ENCODE measurements at regions not wholly inside any gene's neighbourhood (a gene's known extent, or its start where the extent isn't known, plus 50 kb on each side); places are given as distances from the start of the nearest gene placed in this dataset.

DNA sequence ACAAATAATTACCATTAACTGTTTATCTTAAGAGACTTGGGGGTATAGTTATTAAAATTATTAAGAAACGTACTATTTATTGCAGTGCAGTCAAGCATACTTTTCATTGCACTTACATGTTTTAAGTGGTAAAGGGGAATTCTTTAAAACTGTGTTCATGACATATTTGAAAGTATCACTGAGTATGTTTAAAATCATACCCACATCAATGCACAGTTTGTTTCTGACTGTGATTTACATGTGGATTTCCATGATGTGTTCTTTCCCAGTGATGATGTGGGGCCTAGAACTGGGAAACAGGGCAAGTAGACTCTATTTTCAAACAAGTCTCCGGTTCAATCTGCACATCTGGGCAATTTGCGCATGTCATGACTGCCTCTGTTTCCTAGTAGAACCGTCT lies 340.5 kb upstream of the OBI1 start:
- no peak overlapping the region for H3K4me3 ChIP-seq (ENCODE audit: low read length)
- no peaks in the 10 kb centered on the region for H3K79me2 ChIP-seq (ENCODE audit: low read length)
- no peak overlapping the region for H3K27ac ChIP-seq (ENCODE audit: low read length)
- TF ChIP-seq, protein P1, sequence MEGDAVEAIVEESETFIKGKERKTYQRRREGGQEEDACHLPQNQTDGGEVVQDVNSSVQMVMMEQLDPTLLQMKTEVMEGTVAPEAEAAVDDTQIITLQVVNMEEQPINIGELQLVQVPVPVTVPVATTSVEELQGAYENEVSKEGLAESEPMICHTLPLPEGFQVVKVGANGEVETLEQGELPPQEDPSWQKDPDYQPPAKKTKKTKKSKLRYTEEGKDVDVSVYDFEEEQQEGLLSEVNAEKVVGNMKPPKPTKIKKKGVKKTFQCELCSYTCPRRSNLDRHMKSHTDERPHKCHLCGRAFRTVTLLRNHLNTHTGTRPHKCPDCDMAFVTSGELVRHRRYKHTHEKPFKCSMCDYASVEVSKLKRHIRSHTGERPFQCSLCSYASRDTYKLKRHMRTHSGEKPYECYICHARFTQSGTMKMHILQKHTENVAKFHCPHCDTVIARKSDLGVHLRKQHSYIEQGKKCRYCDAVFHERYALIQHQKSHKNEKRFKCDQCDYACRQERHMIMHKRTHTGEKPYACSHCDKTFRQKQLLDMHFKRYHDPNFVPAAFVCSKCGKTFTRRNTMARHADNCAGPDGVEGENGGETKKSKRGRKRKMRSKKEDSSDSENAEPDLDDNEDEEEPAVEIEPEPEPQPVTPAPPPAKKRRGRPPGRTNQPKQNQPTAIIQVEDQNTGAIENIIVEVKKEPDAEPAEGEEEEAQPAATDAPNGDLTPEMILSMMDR (IDR thresholded peaks at IDR 0.05; ENCODE audit: low read depth, low read length), result no peak
- no peak for TF ChIP-seq EZH2phosphoT487 (IDR thresholded peaks at IDR 0.05; ENCODE audit: low read depth)
- H3K4me2 ChIP-seq (ENCODE audit: low read length), result no peak overlapping the region
- no peaks in the 10 kb centered on the region for H4K20me1 ChIP-seq (ENCODE audit: insufficient read depth, low read length)
- H3K9me3 ChIP-seq (ENCODE audit: insufficient read depth, low read length), result no peaks in the 10 kb centered on the region
- H3K27me3 ChIP-seq (ENCODE audit: low read depth, low read length), result peaks cover 9% of the 10 kb centered on the region
- peaks cover 9% of the 10 kb centered on the region for H3K4me1 ChIP-seq (ENCODE audit: low read length)
- H2AFZ ChIP-seq (ENCODE audit: low read depth, low read length), result no peak overlapping the region
- no peaks in the 10 kb centered on the region for H3K36me3 ChIP-seq (replicated peaks; ENCODE audit: low read depth, low read length)
- no peak overlapping the region for H3K9ac ChIP-seq (ENCODE audit: low read length)

DNA sequence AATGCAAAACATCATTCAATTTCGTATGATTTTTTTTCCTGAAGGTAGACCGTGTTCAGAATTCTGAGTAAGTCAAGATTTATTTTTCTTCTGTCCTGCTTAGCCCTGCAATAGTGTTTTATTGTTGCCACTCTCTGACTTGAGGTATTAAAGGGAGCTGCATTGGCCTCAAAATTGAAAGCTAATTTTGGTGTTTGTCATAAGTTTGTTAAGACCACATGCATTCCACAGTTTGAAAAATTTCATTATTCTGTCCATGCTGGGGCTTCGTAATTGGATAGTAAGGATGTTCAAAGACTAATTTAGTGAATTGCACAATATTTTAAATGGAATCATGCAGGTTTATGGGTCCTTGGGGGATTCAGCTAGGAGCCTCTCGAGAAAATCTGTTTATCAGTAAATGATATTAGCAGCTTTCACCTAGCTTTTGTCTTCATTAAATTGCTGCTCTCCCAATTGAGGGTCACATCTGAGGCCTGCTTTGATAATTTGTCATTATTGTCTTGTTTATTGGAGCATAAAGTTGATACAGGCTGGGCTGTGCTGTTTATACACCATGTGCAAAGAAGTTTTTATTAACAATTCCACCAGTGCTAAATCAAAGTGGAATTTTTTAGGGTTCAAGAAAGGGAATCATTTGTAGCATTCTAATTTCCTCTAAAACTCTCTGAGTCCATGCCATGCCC lies 339.8 kb upstream of the OBI1 start:
- peak overlapping the region; percentile 38 for H3K4me2 ChIP-seq (ENCODE audit: low read length)
- no peaks in the 10 kb centered on the region for H3K79me2 ChIP-seq (ENCODE audit: low read length)
- peaks cover 11% of the 10 kb centered on the region for H3K27me3 ChIP-seq (ENCODE audit: low read depth, low read length)
- no peak overlapping the region for H3K9ac ChIP-seq (ENCODE audit: low read length)
- no peaks in the 10 kb centered on the region for H4K20me1 ChIP-seq (ENCODE audit: insufficient read depth, low read length)
- peaks cover 9% of the 10 kb centered on the region for H3K4me1 ChIP-seq (ENCODE audit: low read length)
- H3K36me3 ChIP-seq (replicated peaks; ENCODE audit: low read depth, low read length), result no peaks in the 10 kb centered on the region
- H2AFZ ChIP-seq (ENCODE audit: low read depth, low read length), result no peak overlapping the region
- H3K27ac ChIP-seq (ENCODE audit: low read length), result no peak overlapping the region
- TF ChIP-seq, protein P1 (IDR thresholded peaks at IDR 0.05; ENCODE audit: low read depth, low read length), result no peak
- no peak for TF ChIP-seq EZH2phosphoT487 (IDR thresholded peaks at IDR 0.05; ENCODE audit: low read depth)
- H3K9me3 ChIP-seq (ENCODE audit: insufficient read depth, low read length), result no peaks in the 10 kb centered on the region
- H3K4me3 ChIP-seq (ENCODE audit: low read length), result no peak overlapping the region

DNA sequence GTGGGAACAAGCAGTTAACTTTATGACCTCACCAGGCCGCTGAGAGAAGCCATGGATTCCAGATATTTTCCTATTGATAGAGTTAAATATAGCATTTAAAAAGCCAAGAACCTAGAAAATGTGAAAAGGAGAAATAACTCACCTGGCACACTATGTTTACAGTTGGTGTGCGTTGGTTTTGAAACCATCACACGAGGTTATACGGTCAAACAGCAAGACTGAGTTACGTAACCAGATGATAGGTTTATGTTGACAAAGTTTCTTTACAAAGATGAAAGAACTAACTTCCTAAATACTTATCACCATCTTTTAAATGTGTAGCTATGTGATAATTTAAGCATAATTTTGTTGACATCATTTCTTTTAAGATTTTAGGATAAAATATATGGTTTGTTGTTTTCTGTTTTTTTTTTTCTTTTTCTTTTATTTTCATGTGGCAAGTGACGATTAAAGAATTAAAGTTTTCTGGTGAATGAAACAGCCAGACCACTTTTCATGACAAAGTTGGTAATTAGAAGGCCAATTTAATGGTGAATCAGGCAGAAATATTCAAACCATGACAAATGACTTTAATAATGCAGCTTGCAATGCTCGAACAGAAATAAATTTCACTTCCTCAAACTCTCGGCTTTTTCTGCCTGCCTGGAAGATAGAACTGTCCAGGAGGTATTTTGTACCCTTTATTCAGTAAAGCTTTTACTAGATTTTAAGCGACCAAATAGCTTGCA lies 339.1 kb upstream of the OBI1 start:
- no peak for TF ChIP-seq EZH2phosphoT487 (IDR thresholded peaks at IDR 0.05; ENCODE audit: low read depth)
- TF ChIP-seq, protein P1 (IDR thresholded peaks at IDR 0.05; ENCODE audit: low read depth, low read length), result no peak
- Histone ChIP-seq H3K9ac (ENCODE audit: low read length) (no peak overlapping the region), H3K27me3 (ENCODE audit: low read depth, low read length) (peaks cover 11% of the 10 kb centered on the region), H4K20me1 (ENCODE audit: insufficient read depth, low read length) (no peaks in the 10 kb centered on the region), H3K27ac (ENCODE audit: low read length) (no peak overlapping the region), H2AFZ (ENCODE audit: low read depth, low read length) (no peak overlapping the region), H3K4me2 (ENCODE audit: low read length) (peak overlapping the region; percentile 38), H3K4me1 (ENCODE audit: low read length) (peaks cover 9% of the 10 kb centered on the region), H3K79me2 (ENCODE audit: low read length) (no peaks in the 10 kb centered on the region), H3K4me3 (ENCODE audit: low read length) (0 out of 2 replicates have a peak overlapping the region, but pooled peaks have one; percentile 6), H3K9me3 (ENCODE audit: insufficient read depth, low read length) (no peaks in the 10 kb centered on the region), H3K36me3 (replicated peaks; ENCODE audit: low read depth, low read length) (no peaks in the 10 kb centered on the region)

DNA sequence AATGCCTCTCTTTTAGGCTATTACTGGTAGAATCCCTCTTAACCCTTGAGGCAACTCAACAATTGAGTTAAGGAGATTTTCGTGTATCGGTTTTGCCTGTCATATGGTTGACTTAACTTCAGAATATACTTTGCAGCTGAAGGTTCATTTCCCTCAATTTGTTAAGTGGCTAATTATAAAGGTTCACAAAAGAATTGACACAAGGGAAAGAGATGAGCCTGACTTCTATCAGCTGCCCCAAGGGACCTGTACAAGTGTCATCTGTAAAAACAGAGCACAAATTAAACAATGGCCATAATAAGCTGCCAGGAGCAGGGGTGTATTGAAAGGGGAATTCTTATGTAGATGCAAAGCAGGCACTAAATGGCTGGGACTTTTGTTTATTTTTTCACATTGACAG lies 334.8 kb upstream of the OBI1 start:
- H3K79me2 ChIP-seq (ENCODE audit: low read length), result no peaks in the 10 kb centered on the region
- TF ChIP-seq, protein P1 (IDR thresholded peaks at IDR 0.05; ENCODE audit: low read depth, low read length), result no peak
- no peak for TF ChIP-seq EZH2phosphoT487 (IDR thresholded peaks at IDR 0.05; ENCODE audit: low read depth)
- no peaks in the 10 kb centered on the region for H3K9me3 ChIP-seq (ENCODE audit: insufficient read depth, low read length)
- H4K20me1 ChIP-seq (ENCODE audit: insufficient read depth, low read length), result no peaks in the 10 kb centered on the region
- no peak overlapping the region for H3K9ac ChIP-seq (ENCODE audit: low read length)
- H3K4me3 ChIP-seq (ENCODE audit: low read length), result no peak overlapping the region
- no peak overlapping the region for H3K4me2 ChIP-seq (ENCODE audit: low read length)
- peaks cover 9% of the 10 kb centered on the region for H3K4me1 ChIP-seq (ENCODE audit: low read length)
- H2AFZ ChIP-seq (ENCODE audit: low read depth, low read length), result no peak overlapping the region
- H3K27ac ChIP-seq (ENCODE audit: low read length), result no peak overlapping the region
- no peaks in the 10 kb centered on the region for H3K36me3 ChIP-seq (replicated peaks; ENCODE audit: low read depth, low read length)
- peaks cover 11% of the 10 kb centered on the region for H3K27me3 ChIP-seq (ENCODE audit: low read depth, low read length)

Data from OCI-LY3 (cell line).